ENCODE measurements at regions not wholly inside any gene's neighbourhood (a gene's known extent, or its start where the extent isn't known, plus 50 kb on each side); places are given as distances from the start of the nearest gene placed in this dataset.

- DNase-seq (ENCODE audit: low read depth in 2 of 3, low spot score in 2 of 3), result no peak
Observed at GRCh38 chr12:115659422-115659821, 618.1 kb downstream of the MED13L start.

GRCh38 chr12:115657081-115658013 lies 620.1 kb downstream of the MED13L start:
- DNase-seq (ENCODE audit: low read depth in 2 of 3, low spot score in 2 of 3), result no peak

GRCh38 chr12:115650026-115650425 lies 627.5 kb downstream of the MED13L start:
- no peak for DNase-seq (ENCODE audit: low read depth in 2 of 3, low spot score in 2 of 3)

GRCh38 chr12:115648463-115648862 lies 629.0 kb downstream of the MED13L start:
- DNase-seq (ENCODE audit: low read depth in 2 of 3, low spot score in 2 of 3), result no peak

GRCh38 chr12:115646210-115646609 lies 631.3 kb downstream of the MED13L start:
- DNase-seq (ENCODE audit: low read depth in 2 of 3, low spot score in 2 of 3), result no peak

- no peak for DNase-seq (ENCODE audit: low read depth in 2 of 3, low spot score in 2 of 3)
Observed at GRCh38 chr12:115640929-115641328, 636.6 kb downstream of the MED13L start.

GRCh38 chr12:115639648-115640012 lies 637.9 kb downstream of the MED13L start:
- no peak for DNase-seq (ENCODE audit: low read depth in 2 of 3, low spot score in 2 of 3)

- DNase-seq (ENCODE audit: low read depth in 2 of 3, low spot score in 2 of 3), result no peak
Observed at GRCh38 chr12:115638733-115639647, 638.5 kb downstream of the MED13L start.

- DNase-seq (ENCODE audit: low read depth in 2 of 3, low spot score in 2 of 3), result no peak
Observed at GRCh38 chr12:115636546-115636945, 640.9 kb downstream of the MED13L start.

GRCh38 chr12:115632308-115632707 lies 645.2 kb downstream of the MED13L start:
- no peak for DNase-seq (ENCODE audit: low read depth in 2 of 3, low spot score in 2 of 3)

GRCh38 chr12:115630136-115630535 lies 647.4 kb downstream of the MED13L start:
- no peak for DNase-seq (ENCODE audit: low read depth in 2 of 3, low spot score in 2 of 3)

GRCh38 chr12:115626210-115626609 lies 651.3 kb downstream of the MED13L start:
- DNase-seq (ENCODE audit: low read depth in 2 of 3, low spot score in 2 of 3), result no peak

- DNase-seq (ENCODE audit: low read depth in 2 of 3, low spot score in 2 of 3), result no peak
Observed at GRCh38 chr12:115623764-115624334, 653.6 kb downstream of the MED13L start.

- no peak for DNase-seq (ENCODE audit: low read depth in 2 of 3, low spot score in 2 of 3)
Observed at GRCh38 chr12:115623275-115623674, 654.2 kb downstream of the MED13L start.

GRCh38 chr12:115620816-115621215 lies 656.7 kb downstream of the MED13L start:
- DNase-seq (ENCODE audit: low read depth in 2 of 3, low spot score in 2 of 3), result no peak

GRCh38 chr12:115619889-115620288 lies 657.6 kb downstream of the MED13L start:
- no peak for DNase-seq (ENCODE audit: low read depth in 2 of 3, low spot score in 2 of 3)

GRCh38 chr12:115619061-115619460 lies 658.4 kb downstream of the MED13L start:
- DNase-seq (ENCODE audit: low read depth in 2 of 3, low spot score in 2 of 3), result no peak

GRCh38 chr12:115618105-115618504 lies 659.4 kb downstream of the MED13L start:
- no peak for DNase-seq (ENCODE audit: low read depth in 2 of 3, low spot score in 2 of 3)

GRCh38 chr12:115617391-115617790 lies 660.1 kb downstream of the MED13L start:
- DNase-seq (ENCODE audit: low read depth in 2 of 3, low spot score in 2 of 3), result no peak

GRCh38 chr12:115611477-115611876 lies 666.0 kb downstream of the MED13L start:
- DNase-seq (ENCODE audit: low read depth in 2 of 3, low spot score in 2 of 3), result no peak

- no peak for DNase-seq (ENCODE audit: low read depth in 2 of 3, low spot score in 2 of 3)
Observed at GRCh38 chr12:115609347-115609746, 668.1 kb downstream of the MED13L start.
